Activated CD8-positive, alpha-beta T cell treated with anti-CD3 and anti-CD28 coated beads for 36 hours (primary cell): ENCODE measurements at regions not wholly inside any gene's neighbourhood (a gene's known extent, or its start where the extent isn't known, plus 50 kb on each side); places are given as distances from the start of the nearest gene placed in this dataset.

Source experiments
- ATAC-seq: fragments of 200-7000 bp; cut with Tn5 transposase; one replicate; pipeline ENCODE4 v1.10.0; 2021; ENCODE audit warnings: mild to moderate bottlenecking, moderate library complexity
- CTCF ChIA-PET: fragments of 350-600 bp; sonication (Branson Sonifier 250); formaldehyde crosslinking; loops from one replicate; lab custom pipeline; 2021; ENCODE audit warnings: antibody characterized with exemption; lab: Charles Lee
- POLR2A ChIA-PET: fragments of 350-600 bp; sonication (Branson Sonifier 250); formaldehyde crosslinking; loops from one replicate; lab custom pipeline; 2021; ENCODE audit warnings: antibody characterized with exemption; lab: Charles Lee
- DNase-seq: peaks from one replicate; pipeline ENCODE4 v3.0.0-alpha.2; 2020
- H3K27ac Mint-ChIP-seq: one replicate; pipeline ENCODE4 v1.8.0; 2021; ENCODE audit warnings: mild to moderate bottlenecking, mixed read lengths
- H3K27me3 Mint-ChIP-seq: one replicate; pipeline ENCODE4 v1.8.0; 2021; ENCODE audit warnings: mixed read lengths
- H3K36me3 Mint-ChIP-seq: one replicate; pipeline ENCODE4 v1.8.0; 2021; ENCODE audit warnings: low read depth, mixed read lengths
- H3K4me1 Mint-ChIP-seq: one replicate; pipeline ENCODE4 v1.8.0; 2021; ENCODE audit warnings: low read depth, mixed read lengths
- H3K4me3 Mint-ChIP-seq: one replicate; pipeline ENCODE4 v1.8.0; 2021; ENCODE audit warnings: mild to moderate bottlenecking, moderate library complexity, mixed read lengths
- H3K9me3 Mint-ChIP-seq: one replicate; pipeline ENCODE4 v1.8.0; 2021; ENCODE audit warnings: mixed read lengths
- CTCF ChIP-seq: fragments of 200-600 bp; IDR thresholded peaks from one replicate; pipeline ENCODE4 v1.8.0; 2022; ENCODE audit warnings: antibody characterized with exemption, mild to moderate bottlenecking
- intact Hi-C: fragments of 100-400 bp; cut with micrococcal nuclease; formaldehyde crosslinking; loops from one replicate; pipeline ENCODE4 v1.10.0; 2022

- no peak overlapping the region for H3K4me3 Mint-ChIP-seq
- no peak for ATAC-seq
- no peaks in the 10 kb centered on the region for H3K27me3 Mint-ChIP-seq
- DNase-seq, result no peak
- H3K27ac Mint-ChIP-seq, result no peak overlapping the region
- H3K9me3 Mint-ChIP-seq, result no peaks in the 10 kb centered on the region
- no peaks in the 10 kb centered on the region for H3K36me3 Mint-ChIP-seq
- ChIA-PET POLR2A (no interaction called here), CTCF (interaction anchor here (0.8 kb wide), 1 partner anchor 129 kb away, joined by 3 read pairs; no protein-coding TSS in a partner anchor)
- intact Hi-C loops, result no loop called here
- no peaks in the 10 kb centered on the region for H3K4me1 Mint-ChIP-seq
- TF ChIP-seq CTCF, result no peak
Observed at GRCh38 chr13:74921326-74921725, 560.6 kb downstream of the TBC1D4 start.

GRCh38 chr13:74920920-74921319, 561.0 kb downstream of the TBC1D4 start:
- no peak for TF ChIP-seq CTCF
- H3K36me3 Mint-ChIP-seq, result no peaks in the 10 kb centered on the region
- no peaks in the 10 kb centered on the region for H3K27me3 Mint-ChIP-seq
- no peaks in the 10 kb centered on the region for H3K9me3 Mint-ChIP-seq
- POLR2A ChIA-PET, result no interaction called here
- DNase-seq, result no peak
- no peak overlapping the region for H3K27ac Mint-ChIP-seq
- no peaks in the 10 kb centered on the region for H3K4me1 Mint-ChIP-seq
- no peak overlapping the region for H3K4me3 Mint-ChIP-seq
- intact Hi-C loops, result no loop called here
- CTCF ChIA-PET, result interaction anchor here (0.8 kb wide), 1 partner anchor 129 kb away, joined by 3 read pairs; no protein-coding TSS in a partner anchor
- no peak for ATAC-seq

GRCh38 chr13:74920361-74920760, 561.6 kb downstream of the TBC1D4 start:
- no peaks in the 10 kb centered on the region for H3K9me3 Mint-ChIP-seq
- H3K27ac Mint-ChIP-seq, result no peak overlapping the region
- intact Hi-C loops, result no loop called here
- ATAC-seq (no peak), DNase-seq (no peak)
- no peaks in the 10 kb centered on the region for H3K36me3 Mint-ChIP-seq
- H3K4me3 Mint-ChIP-seq, result no peak overlapping the region
- TF ChIP-seq CTCF, result no peak
- CTCF ChIA-PET, result no interaction called here
- H3K4me1 Mint-ChIP-seq, result no peaks in the 10 kb centered on the region
- POLR2A ChIA-PET, result interaction anchor here (0.5 to 0.6 kb wide), 2 partner anchors 96 to 103 kb away, joined by 3 read pairs; no protein-coding TSS in a partner anchor
- no peaks in the 10 kb centered on the region for H3K27me3 Mint-ChIP-seq

- ATAC-seq (no peak), DNase-seq (no peak)
- Mint-ChIP-seq H3K9me3 (no peaks in the 10 kb centered on the region), H3K27me3 (no peaks in the 10 kb centered on the region), H3K4me1 (no peaks in the 10 kb centered on the region), H3K27ac (no peak overlapping the region), H3K4me3 (no peak overlapping the region), H3K36me3 (no peaks in the 10 kb centered on the region)
- intact Hi-C loops, result no loop called here
- POLR2A ChIA-PET, result interaction anchor here (0.5 to 0.6 kb wide), 2 partner anchors 97 to 103 kb away, joined by 3 read pairs; no protein-coding TSS in a partner anchor
- CTCF ChIA-PET, result no interaction called here
- TF ChIP-seq CTCF, result no peak
Observed at GRCh38 chr13:74919914-74920313, 562.1 kb downstream of the TBC1D4 start.

- H3K27me3 Mint-ChIP-seq, result peaks cover 6% of the 10 kb centered on the region
- no peak for TF ChIP-seq CTCF
- intact Hi-C loops, result no loop called here
- ChIA-PET CTCF (interaction anchor here (1.8 kb wide), 1 partner anchor 11 kb away, joined by 5 read pairs; no protein-coding TSS in a partner anchor), POLR2A (no interaction called here)
- no peaks in the 10 kb centered on the region for H3K36me3 Mint-ChIP-seq
- no peak for DNase-seq
- no peaks in the 10 kb centered on the region for H3K9me3 Mint-ChIP-seq
- no peak overlapping the region for H3K4me3 Mint-ChIP-seq
- no peak overlapping the region for H3K27ac Mint-ChIP-seq
- H3K4me1 Mint-ChIP-seq, result no peaks in the 10 kb centered on the region
- ATAC-seq, result no peak
Observed at GRCh38 chr13:74912898-74913297, 569.1 kb downstream of the TBC1D4 start.
